ENCODE measurements at regions not wholly inside any gene's neighbourhood (a gene's known extent, or its start where the extent isn't known, plus 50 kb on each side); places are given as distances from the start of the nearest gene placed in this dataset.

- POLR2A ChIA-PET: no interaction called here
- FAIRE-seq (no peak), DNase-seq (ENCODE audit: extremely low read depth in 1 of 4, low spot score in 3 of 4) (no peak), ATAC-seq (no peak)
- CTCF ChIA-PET (ENCODE audit: low intra/inter-chr PET ratio): no interaction called here
- Histone ChIP-seq H3K4me2 (ENCODE audit: insufficient read depth, low read length) (no peak overlapping the region), H3K9ac (ENCODE audit: insufficient read depth in 1 of 2, low read depth in 2 of 2, low read length in 2 of 2) (no peak overlapping the region), H2AFZ (ENCODE audit: low read depth, low read length) (no peak overlapping the region), H3K27ac (ENCODE audit: extremely low read depth, low read depth, low read length) (no peak overlapping the region), H3K4me3 (no peak overlapping the region), H4K20me1 (replicated peaks; ENCODE audit: control insufficient read depth, insufficient read depth, low read length) (no peaks in the 10 kb centered on the region), H3K27me3 (ENCODE audit: control insufficient read depth in 2 of 2, insufficient read depth in 2 of 2, low read length in 2 of 2) (no peaks in the 10 kb centered on the region), H3K79me2 (ENCODE audit: control insufficient read depth, insufficient read depth, low read length) (no peaks in the 10 kb centered on the region), H3K9me1 (ENCODE audit: control insufficient read depth, insufficient read depth, low read length) (no peaks in the 10 kb centered on the region), H3K36me3 (ENCODE audit: control insufficient read depth, insufficient read depth, low read length) (no peaks in the 10 kb centered on the region), H3K9me3 (replicated peaks; ENCODE audit: control insufficient read depth, insufficient read depth, low read depth, low read length) (no peaks in the 10 kb centered on the region), H3K4me1 (replicated peaks in 1 of 2; ENCODE audit: control insufficient read depth in 2 of 2, insufficient read depth in 2 of 2, low read length in 2 of 2) (no peaks in the 10 kb centered on the region)
- 4% methylated on average over 2 of the region's 2 CpGs for WGBS (ENCODE audit: insufficient coverage, low coverage, missing lambda C conversion rate)
- in situ Hi-C loops (cut with MboI): no loop called here
- BruUV-seq (replicated peaks): no TSS peak
- intact Hi-C loops (cut with micrococcal nuclease): no loop called here
- TF ChIP-seq YBX1 (IDR thresholded peaks at IDR 0.05) (no peak), MCM2 (IDR thresholded peaks at IDR 0.05; ENCODE audit: low read depth) (no peak), GABPB2 (CRISPR knock-in tag; conservative IDR thresholded peaks at IDR 0.05) (no peak), RBBP5 (IDR thresholded peaks at IDR 0.05; ENCODE audit: borderline replicate concordance, insufficient read depth, low read length, poor library complexity, severe bottlenecking) (no peak), ZNF778 (CRISPR knock-in tag; IDR thresholded peaks at IDR 0.05) (no peak), HMGN3 (IDR thresholded peaks at IDR 0.05; ENCODE audit: borderline replicate concordance, extremely low read depth, insufficient read length, low read depth, low read length) (no peak), BCOR (IDR thresholded peaks at IDR 0.05) (no peak), CHD1 (IDR thresholded peaks at IDR 0.05; ENCODE audit: low read length) (no peak), ZNF384 (IDR thresholded peaks at IDR 0.05; ENCODE audit: low read depth, low read length) (no peak), ZBED1 (IDR thresholded peaks at IDR 0.05) (no peak), CEBPZ (IDR thresholded peaks at IDR 0.05; ENCODE audit: borderline replicate concordance, low read depth, low read length) (no peak), NFIC (IDR thresholded peaks at IDR 0.05) (no peak), LEF1 (IDR thresholded peaks at IDR 0.05) (no peak), RUNX1 (IDR thresholded peaks at IDR 0.05; ENCODE audit: low read depth) (no peak), ARID2 (IDR thresholded peaks at IDR 0.05) (no peak), BMI1 (IDR thresholded peaks at IDR 0.05; ENCODE audit: low read length) (no peak)
Measured at GRCh38 chr4:11328401-11328800, 100.3 kb downstream of the HS3ST1 start.
